ENCODE measurements at regions not wholly inside any gene's neighbourhood (a gene's known extent, or its start where the extent isn't known, plus 50 kb on each side); places are given as distances from the start of the nearest gene placed in this dataset.
"Not testable (repeated sequence)": the region's sequence is repeated elsewhere in the genome, so short reads cannot be mapped to it uniquely, and the experiment has no call there.

- DNase-seq: no peak
These were observed 240.5 kb upstream of the KRR1 start for GRCh38 chr12:75751769-75752471.

DNA sequence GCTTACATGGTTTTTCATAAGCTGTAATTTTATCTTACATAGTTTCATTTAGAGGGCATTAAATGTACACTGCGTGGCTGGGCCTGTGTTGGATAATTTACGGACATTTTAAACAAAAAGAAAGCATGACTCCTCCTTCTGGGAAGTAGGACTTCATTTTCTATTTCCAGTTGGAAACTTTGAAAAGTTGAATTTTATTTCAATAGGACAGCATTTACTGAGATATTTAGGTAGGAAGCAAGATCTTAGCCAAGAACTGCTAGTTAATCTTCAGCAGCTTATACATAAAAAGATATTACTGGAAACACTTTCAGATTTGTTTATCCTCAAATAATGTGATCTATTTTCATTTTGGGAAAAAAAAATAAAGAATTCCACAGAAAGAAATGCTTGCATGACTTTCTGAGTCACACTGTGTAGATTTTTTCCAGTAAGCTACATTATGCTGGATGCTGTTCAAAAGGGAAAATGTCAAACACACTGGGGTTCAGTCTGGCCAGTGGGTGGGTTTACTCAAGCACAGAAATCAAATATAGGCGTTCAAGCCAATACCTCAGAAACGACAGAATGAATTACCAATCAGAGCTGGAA, 239.4 kb upstream of the KRR1 start:
- DNase-seq: no peak

- DNase-seq: not testable (repeated sequence)
These were observed 237.6 kb upstream of the KRR1 start for GRCh38 chr12:75748990-75749389.

DNA sequence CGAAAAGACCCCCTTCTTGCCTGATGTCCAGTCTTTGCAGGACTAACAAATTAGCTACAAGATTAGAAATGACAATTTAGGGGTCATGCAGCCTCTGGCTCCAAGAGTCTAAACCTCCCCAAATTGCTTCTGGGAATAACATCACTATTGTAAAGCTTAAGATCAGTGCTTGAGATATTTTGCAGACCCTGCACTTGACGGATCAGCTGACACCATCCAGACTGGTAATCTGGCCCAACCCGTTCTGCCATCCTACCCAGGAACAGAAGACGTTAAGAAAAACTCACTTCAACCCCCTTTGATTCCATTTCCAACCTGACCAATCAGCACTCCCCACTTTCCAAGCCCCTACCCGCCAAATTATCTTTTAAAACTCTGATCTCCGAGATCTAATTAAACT, 236.7 kb upstream of the KRR1 start:
- DNase-seq: no peak

GRCh38 chr12:75747572-75748021, 236.2 kb upstream of the KRR1 start:
- no peak for DNase-seq

GRCh38 chr12:75746621-75747020, 235.2 kb upstream of the KRR1 start:
- no peak for DNase-seq

- no peak for DNase-seq
These were observed 233.3 kb upstream of the KRR1 start for GRCh38 chr12:75744607-75745256.

GRCh38 chr12:75742961-75743360, 231.6 kb upstream of the KRR1 start:
- DNase-seq: no peak

GRCh38 chr12:75742048-75742447, 230.6 kb upstream of the KRR1 start:
- no peak for DNase-seq

GRCh38 chr12:75739912-75740311, 228.5 kb upstream of the KRR1 start:
- DNase-seq: peak; percentile 47 to 67

- DNase-seq: peak; percentile 27 to 47
These were observed 227.7 kb upstream of the KRR1 start for GRCh38 chr12:75739098-75739497.

- peak; percentile 52 to 58 for DNase-seq
These were observed 227.1 kb upstream of the KRR1 start for GRCh38 chr12:75738486-75738885.

DNA sequence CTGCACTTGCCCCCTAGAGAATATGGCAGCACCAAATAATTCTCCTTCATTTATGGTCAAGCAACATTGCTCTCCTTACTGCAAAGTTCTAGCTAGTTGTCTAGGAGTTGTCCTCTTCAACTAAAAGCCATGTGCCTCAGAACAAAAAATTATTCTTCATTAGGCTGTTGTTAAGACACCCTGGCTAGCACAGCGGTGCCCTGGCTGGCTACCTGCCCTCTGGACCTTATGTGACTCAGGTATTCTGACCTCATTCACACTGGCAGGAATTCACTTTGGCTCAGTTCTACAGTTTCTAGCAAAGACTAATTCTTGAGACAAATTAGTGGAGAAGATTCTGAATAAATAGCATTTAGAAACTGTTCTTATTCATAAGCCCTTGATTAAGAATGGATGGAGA, 224.4 kb upstream of the KRR1 start:
- DNase-seq: no peak

- no peak for DNase-seq
These were observed 217.4 kb upstream of the KRR1 start for GRCh38 chr12:75728826-75729225.

- DNase-seq: no peak
These were observed 216.2 kb upstream of the KRR1 start for GRCh38 chr12:75727577-75727976.

DNA sequence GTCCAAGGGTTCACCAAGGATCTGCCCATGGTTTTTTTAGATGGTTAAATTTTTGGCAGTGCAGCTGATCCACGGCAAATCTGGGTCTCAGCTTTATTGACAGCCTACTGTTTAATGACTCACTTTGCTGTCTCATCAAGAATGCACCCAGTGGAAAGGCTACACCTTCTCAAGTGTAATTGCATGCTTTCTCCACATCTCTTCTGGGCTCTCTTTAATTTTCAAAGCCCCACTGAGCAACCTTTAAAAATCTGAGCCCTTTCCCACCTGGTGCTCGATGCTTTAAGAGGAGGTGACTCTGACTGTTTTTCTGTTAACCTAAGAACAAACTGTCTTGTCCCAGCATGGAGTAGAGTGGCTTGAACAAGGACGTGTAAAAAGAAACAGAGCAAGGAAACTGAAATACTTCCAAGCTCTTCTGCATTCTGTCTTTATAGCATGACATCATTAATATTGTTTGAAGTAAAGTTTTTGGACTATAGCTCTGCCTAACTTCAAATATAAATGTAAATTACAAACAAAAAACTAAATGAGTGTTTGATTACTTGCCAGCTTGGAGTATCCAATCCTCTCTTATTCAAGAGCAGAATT, 214.2 kb upstream of the KRR1 start:
- no peak for DNase-seq

DNA sequence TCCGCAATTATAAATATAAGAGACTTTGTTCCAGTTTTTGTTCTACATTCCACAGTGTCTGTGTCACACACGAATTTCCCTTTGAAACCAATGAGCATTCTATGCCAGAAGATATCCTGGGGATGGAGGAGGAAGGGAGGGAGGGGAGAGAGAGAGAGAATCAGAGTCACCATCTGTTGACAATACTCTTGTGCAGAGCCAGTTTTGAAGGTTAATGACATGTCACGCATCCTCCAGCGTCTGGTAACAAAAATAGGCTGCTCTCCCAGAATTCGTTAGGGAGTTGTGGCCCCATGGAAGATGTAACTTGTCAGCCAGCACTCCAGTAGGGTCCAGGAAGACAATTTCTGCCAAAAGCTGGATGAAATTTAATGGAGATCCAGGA, 213.5 kb upstream of the KRR1 start:
- no peak for DNase-seq

DNA sequence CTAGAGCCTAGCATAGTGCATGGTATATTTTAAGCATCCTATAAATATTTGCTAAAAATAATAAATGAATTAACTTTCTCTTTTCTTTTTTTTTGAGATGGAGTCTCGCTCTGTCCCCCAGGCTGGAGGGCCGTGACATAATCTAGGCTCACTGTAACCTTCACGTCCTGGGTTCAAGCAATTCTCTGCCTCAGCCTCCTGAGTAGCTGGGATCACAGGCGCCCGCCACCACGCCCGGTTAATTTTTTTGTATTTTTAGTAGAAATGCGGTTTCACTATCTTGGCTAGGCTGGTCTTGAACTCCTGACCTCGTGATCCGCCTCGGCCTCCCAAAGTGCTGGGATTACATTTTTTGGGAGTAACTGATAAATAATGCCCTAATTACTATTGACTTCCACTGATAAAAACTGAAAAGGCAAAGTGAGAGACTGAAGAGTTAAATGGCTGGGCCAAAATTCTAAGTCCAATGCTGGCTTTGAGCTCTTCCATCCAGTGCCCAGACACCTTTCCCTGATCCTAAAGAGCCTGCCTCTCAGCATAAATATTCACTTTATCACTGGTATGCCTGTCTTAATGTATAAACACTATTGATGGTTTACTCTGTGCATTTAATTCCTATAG, 213.0 kb upstream of the KRR1 start:
- no peak for DNase-seq

GRCh38 chr12:75722714-75723200, 211.3 kb upstream of the KRR1 start:
- DNase-seq: peak; percentile 60 to 68

DNA sequence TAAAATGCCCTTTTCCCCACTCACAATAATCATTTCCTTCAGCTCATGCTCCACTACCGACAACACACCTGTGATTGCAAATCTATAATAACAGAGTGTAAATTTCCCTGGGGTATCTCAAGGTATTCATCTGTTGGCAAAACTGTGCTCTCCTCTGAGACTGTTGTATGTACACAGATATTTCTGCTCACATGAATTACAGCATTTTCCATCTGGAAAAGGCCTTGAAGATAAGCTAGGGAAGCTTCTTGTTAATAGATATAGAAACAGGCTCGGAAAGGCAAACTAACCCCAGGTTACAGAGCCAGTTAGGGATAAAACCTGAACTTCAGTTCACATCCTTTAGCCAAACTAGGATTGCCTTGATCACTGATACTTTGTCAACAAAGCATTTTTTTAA, 210.4 kb upstream of the KRR1 start:
- no peak for DNase-seq

- no peak for DNase-seq
These were observed 209.6 kb upstream of the KRR1 start for GRCh38 chr12:75720812-75721641.

- no peak for DNase-seq
These were observed 206.5 kb upstream of the KRR1 start for GRCh38 chr12:75717902-75718301.

Measured in inflammatory macrophage treated with lipopolysaccharide for 1 hour (primary cell).